DOHH2 (cell line): ENCODE measurements at regions not wholly inside any gene's neighbourhood (a gene's known extent, or its start where the extent isn't known, plus 50 kb on each side); places are given as distances from the start of the nearest gene placed in this dataset.

Source experiments
- H3F3A ChIP-seq: fragments of 200-600 bp; sonication (generic), shearing (Covaris generic); 2 replicates; pipeline ENCODE4 v1.6.0; 2016; ENCODE audit warnings: antibody characterized with exemption, mild to moderate bottlenecking; ENCODE audit not compliant: control insufficient read depth, insufficient read depth
- H3K27ac ChIP-seq: fragments of 200-600 bp; sonication (generic); 2 replicates; pipeline ENCODE4 v1.5.1; 2014; ENCODE audit warnings: low read depth, mild to moderate bottlenecking, low read length, moderate library complexity
- H3K27me3 ChIP-seq: fragments of 200-600 bp; sonication (generic); 2 replicates; pipeline ENCODE4 v1.6.1; 2014; ENCODE audit warnings: mild to moderate bottlenecking, low read length, mixed read lengths; ENCODE audit not compliant: control insufficient read depth
- H3K36me3 ChIP-seq: fragments of 200-600 bp; sonication (generic); 2 replicates; pipeline ENCODE4 v1.6.1; 2014; ENCODE audit warnings: mild to moderate bottlenecking, low read length, moderate library complexity, mixed read lengths; ENCODE audit not compliant: control insufficient read depth
- H3K4me1 ChIP-seq: fragments of 200-600 bp; sonication (generic); 2 replicates; pipeline ENCODE4 v1.6.1; 2014; ENCODE audit warnings: mild to moderate bottlenecking, low read length, mixed read lengths; ENCODE audit not compliant: control insufficient read depth
- H3K4me2 ChIP-seq: fragments of 200-600 bp; sonication (generic); 2 replicates; pipeline ENCODE4 v1.6.0; 2014; ENCODE audit warnings: mild to moderate bottlenecking, low read length, moderate library complexity
- H3K4me3 ChIP-seq: fragments of 200-600 bp; sonication (generic); 2 replicates; pipeline ENCODE4 v1.5.1; 2014; ENCODE audit warnings: mild to moderate bottlenecking, low read length, mixed read lengths
- H3K79me2 ChIP-seq: fragments of 200-600 bp; sonication (generic); 2 replicates; pipeline ENCODE4 v1.6.1; 2014; ENCODE audit warnings: mild to moderate bottlenecking, low read length, mixed read lengths; ENCODE audit not compliant: control insufficient read depth
- H3K9me2 ChIP-seq: fragments of 200-600 bp; sonication (generic); replicated peaks from 2 replicates; pipeline ENCODE4 v1.6.1; 2014; ENCODE audit warnings: mild to moderate bottlenecking, low read length, mixed read lengths; ENCODE audit not compliant: control insufficient read depth
- H3K9me3 ChIP-seq: fragments of 200-600 bp; sonication (generic); 2 replicates; pipeline ENCODE4 v1.6.1; 2014; ENCODE audit warnings: antibody characterized with exemption, low read length, mixed read lengths; ENCODE audit not compliant: control insufficient read depth, insufficient read depth
- H4K20me1 ChIP-seq: fragments of 200-600 bp; sonication (generic); 2 replicates; pipeline ENCODE4 v1.6.0; 2014; ENCODE audit warnings: low read depth, mild to moderate bottlenecking, antibody characterized with exemption, low read length, moderate library complexity; ENCODE audit not compliant: control insufficient read depth, insufficient read depth
- EZH2phosphoT487 ChIP-seq: fragments of 200-600 bp; sonication (generic); IDR thresholded peaks from 2 replicates; pipeline ENCODE4 v1.6.1; 2017; ENCODE audit warnings: borderline replicate concordance, mild to moderate bottlenecking, antibody characterized with exemption, low read length, moderate library complexity, mixed read lengths
- TF ChIP-seq, protein P1 (sequence below): fragments of 200-600 bp; sonication (generic); IDR thresholded peaks from one replicate; pipeline ENCODE4 v1.5.1; 2014; ENCODE audit warnings: antibody characterized with exemption, mild to moderate bottlenecking, low read depth, low read length; ENCODE audit not compliant: poor library complexity, severe bottlenecking

DNA sequence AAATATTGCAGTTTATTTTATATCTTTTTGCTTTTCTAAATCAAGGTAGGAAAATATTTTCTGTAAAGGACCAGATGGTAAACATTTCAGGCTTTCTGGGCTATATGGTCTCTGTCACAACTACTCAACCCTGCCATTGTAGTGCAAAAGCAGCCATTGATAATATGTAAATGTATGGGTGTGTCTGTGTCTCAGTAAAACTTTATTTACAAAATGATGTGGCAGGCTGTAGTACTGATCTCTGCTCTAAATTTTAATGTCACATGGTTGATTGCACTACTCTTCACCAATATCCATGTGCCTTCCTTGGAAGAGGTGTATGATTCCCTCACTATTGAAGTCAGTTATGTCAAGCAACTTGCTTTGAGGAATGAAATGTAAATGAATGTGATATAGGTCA, 175.0 kb downstream of the GOLIM4 start:
- Histone ChIP-seq H4K20me1 (no peaks in the 10 kb centered on the region), H3K4me3 (no peak overlapping the region), H3K27ac (no peak overlapping the region), H3K36me3 (no peaks in the 10 kb centered on the region), H3K4me1 (no peaks in the 10 kb centered on the region), H3F3A (no peaks in the 10 kb centered on the region), H3K4me2 (no peak overlapping the region), H3K79me2 (no peaks in the 10 kb centered on the region), H3K9me3 (no peaks in the 10 kb centered on the region), H3K27me3 (peaks cover 4% of the 10 kb centered on the region; the same call in 1 of the 2 replicates), H3K9me2 (no peaks in the 10 kb centered on the region)
- no peak for TF ChIP-seq EZH2phosphoT487
- TF ChIP-seq, protein P1, sequence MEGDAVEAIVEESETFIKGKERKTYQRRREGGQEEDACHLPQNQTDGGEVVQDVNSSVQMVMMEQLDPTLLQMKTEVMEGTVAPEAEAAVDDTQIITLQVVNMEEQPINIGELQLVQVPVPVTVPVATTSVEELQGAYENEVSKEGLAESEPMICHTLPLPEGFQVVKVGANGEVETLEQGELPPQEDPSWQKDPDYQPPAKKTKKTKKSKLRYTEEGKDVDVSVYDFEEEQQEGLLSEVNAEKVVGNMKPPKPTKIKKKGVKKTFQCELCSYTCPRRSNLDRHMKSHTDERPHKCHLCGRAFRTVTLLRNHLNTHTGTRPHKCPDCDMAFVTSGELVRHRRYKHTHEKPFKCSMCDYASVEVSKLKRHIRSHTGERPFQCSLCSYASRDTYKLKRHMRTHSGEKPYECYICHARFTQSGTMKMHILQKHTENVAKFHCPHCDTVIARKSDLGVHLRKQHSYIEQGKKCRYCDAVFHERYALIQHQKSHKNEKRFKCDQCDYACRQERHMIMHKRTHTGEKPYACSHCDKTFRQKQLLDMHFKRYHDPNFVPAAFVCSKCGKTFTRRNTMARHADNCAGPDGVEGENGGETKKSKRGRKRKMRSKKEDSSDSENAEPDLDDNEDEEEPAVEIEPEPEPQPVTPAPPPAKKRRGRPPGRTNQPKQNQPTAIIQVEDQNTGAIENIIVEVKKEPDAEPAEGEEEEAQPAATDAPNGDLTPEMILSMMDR = no peak

DNA sequence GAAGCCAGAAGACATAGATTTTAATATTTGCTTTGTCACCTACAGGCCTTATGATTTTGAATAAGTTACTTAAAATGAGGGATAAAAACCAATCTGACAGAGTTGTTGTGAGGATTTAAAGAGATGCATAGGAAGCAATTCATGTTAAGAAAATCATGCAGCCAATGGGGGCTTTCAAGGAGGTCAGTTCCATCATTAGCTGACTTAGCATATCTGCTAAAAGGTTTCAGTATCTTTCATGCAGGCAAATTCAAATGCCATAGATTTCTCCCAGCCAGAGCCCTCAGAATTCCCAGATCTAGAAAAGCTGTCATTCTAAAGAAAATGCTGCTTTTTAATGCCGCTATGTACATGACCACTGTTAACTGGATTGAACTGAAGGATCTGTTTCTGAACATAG, 176.1 kb downstream of the GOLIM4 start:
- H3K27ac ChIP-seq = no peak overlapping the region
- H4K20me1 ChIP-seq = no peaks in the 10 kb centered on the region
- H3K4me2 ChIP-seq = no peak overlapping the region
- no peaks in the 10 kb centered on the region for H3F3A ChIP-seq
- H3K9me2 ChIP-seq = no peaks in the 10 kb centered on the region
- no peaks in the 10 kb centered on the region for H3K36me3 ChIP-seq
- peaks cover 4% of the 10 kb centered on the region; the same call in 1 of the 2 replicates for H3K27me3 ChIP-seq
- no peaks in the 10 kb centered on the region for H3K9me3 ChIP-seq
- TF ChIP-seq, protein P1 = no peak
- no peak for TF ChIP-seq EZH2phosphoT487
- H3K79me2 ChIP-seq = no peaks in the 10 kb centered on the region
- no peaks in the 10 kb centered on the region for H3K4me1 ChIP-seq
- H3K4me3 ChIP-seq = no peak overlapping the region

DNA sequence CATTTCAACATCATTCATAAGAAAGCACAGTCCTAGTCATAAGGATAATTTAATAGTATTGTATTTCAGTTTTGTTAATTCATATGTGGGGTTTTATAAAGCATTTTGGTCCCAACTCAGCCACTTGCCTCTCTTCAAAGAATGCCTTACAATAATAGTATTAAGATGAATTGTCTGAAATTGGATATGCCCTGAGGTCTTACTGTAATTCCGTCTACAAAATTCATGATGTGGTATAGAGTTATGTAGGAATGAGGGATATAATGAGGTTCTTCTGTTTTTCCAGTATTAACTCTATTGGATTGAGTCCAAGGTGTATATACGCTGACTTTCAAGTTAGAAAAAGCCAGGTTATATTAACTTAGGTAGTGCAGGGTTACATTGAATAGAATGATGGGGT, 177.0 kb downstream of the GOLIM4 start:
- Histone ChIP-seq H3K36me3 (no peaks in the 10 kb centered on the region), H3K9me2 (no peaks in the 10 kb centered on the region), H3K27me3 (no peaks in the 10 kb centered on the region; the same call in 1 of the 2 replicates), H3K4me1 (no peaks in the 10 kb centered on the region), H3F3A (no peaks in the 10 kb centered on the region), H3K9me3 (no peaks in the 10 kb centered on the region), H3K4me2 (no peak overlapping the region), H3K4me3 (no peak overlapping the region), H3K27ac (no peak overlapping the region), H4K20me1 (no peaks in the 10 kb centered on the region), H3K79me2 (no peaks in the 10 kb centered on the region)
- TF ChIP-seq, protein P1 = no peak
- TF ChIP-seq EZH2phosphoT487 = no peak

DNA sequence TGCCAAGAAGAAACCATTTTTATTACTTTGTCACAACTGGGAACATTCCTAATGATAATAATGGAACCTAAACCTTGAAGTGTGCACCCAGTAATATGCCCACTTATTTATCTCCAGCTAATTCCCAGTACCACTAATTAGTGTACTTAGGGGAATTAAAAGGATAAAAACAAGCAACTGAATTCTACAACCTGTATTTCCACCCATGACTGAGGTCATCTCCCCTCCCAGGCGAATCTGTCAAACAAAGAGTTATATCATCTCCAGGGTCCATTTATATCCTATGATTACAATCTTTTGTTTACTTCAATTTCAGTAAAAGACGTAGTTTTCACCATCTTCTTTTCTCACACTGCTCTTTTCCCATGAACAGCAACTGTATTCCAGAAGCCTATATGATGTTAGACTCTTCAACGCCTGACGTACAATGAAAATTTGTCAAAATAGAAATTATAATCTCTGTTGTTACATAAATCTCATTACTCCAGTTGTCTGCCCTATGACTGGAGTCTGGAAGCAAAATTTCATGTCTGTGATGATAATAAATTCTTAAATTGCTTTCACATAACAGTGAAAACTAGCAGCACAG, 177.6 kb downstream of the GOLIM4 start:
- Histone ChIP-seq H3K4me1 (no peaks in the 10 kb centered on the region), H3K79me2 (no peaks in the 10 kb centered on the region), H3K9me3 (no peaks in the 10 kb centered on the region), H3K9me2 (no peaks in the 10 kb centered on the region), H3F3A (no peaks in the 10 kb centered on the region), H3K4me3 (no peak overlapping the region), H3K27me3 (peaks cover 3% of the 10 kb centered on the region; the same call in 1 of the 2 replicates), H4K20me1 (no peaks in the 10 kb centered on the region), H3K27ac (no peak overlapping the region), H3K36me3 (no peaks in the 10 kb centered on the region), H3K4me2 (no peak overlapping the region)
- TF ChIP-seq, protein P1 = no peak
- no peak for TF ChIP-seq EZH2phosphoT487
